ENCODE measurements at regions not wholly inside any gene's neighbourhood (a gene's known extent, or its start where the extent isn't known, plus 50 kb on each side); places are given as distances from the start of the nearest gene placed in this dataset.

DNA sequence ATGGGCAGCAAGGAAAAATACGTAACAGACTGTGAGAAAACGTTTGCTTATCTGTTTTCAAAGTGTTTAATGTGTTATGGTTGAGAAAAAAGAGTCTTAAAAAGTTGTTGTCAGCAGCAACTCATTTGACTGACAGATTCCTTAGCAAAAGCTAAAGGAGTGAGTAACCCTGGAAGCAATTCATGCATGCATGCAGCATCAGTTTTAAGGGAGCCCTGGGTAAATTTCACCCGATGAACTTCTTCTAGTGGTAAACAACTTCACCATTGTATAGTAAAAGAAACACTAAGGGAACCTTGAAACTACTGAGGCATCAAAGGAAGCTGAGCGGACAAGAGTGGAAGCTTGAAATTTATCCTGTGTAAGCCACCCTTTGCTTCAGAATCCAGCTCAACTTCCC lies 583.2 kb upstream of the INTU start:
- DNase-seq = no peak

GRCh38 chr4:127052742-127053141 lies 580.0 kb upstream of the INTU start:
- no peak for DNase-seq

GRCh38 chr4:127055357-127055756 lies 577.4 kb upstream of the INTU start:
- peak; percentile 39 to 75 for DNase-seq

- no peak for DNase-seq
Observed at GRCh38 chr4:127069675-127070074, 563.1 kb upstream of the INTU start.

- no peak for DNase-seq
Observed at GRCh38 chr4:127071443-127071842, 561.3 kb upstream of the INTU start.

- no peak for DNase-seq
Observed at GRCh38 chr4:127080141-127080540, 552.6 kb upstream of the INTU start.

DNA sequence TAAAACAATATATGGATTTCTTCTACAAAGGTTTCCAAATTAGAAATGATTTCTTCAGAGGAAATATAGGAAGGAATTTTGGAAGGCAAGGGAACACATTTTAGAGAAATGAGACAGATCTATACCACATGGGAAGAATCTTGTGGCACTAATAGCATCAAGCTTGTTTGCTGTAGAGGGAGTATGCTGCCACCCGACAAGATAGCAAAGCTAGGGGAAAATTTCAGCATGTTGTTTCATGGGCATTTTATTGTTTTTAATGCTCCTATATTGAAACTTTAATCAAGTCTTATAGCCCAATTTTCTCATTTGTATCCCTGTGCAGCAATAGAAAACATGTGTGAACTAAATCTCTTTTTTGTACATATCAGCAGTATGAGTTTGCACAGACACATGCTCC lies 551.7 kb upstream of the INTU start:
- DNase-seq = no peak

DNA sequence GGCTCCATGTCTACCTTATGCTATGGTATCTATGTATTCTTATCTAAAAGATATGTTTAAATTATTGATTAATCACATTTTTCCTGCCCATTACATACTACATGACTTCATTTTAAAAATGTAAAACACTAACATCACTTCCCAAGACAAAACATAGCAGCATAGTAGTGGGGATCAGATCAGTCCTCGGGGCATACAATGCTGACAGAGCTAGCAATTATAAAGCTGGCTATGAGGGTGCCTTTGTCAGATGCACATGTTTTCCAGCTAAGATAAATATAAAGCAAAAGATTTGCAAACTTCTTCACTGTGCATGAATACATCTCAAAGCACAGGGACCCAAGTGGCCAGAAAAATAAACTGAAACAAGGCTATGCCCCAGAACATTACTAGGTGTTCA lies 549.8 kb upstream of the INTU start:
- no peak for DNase-seq

GRCh38 chr4:127084666-127085065 lies 548.1 kb upstream of the INTU start:
- no peak for DNase-seq

DNA sequence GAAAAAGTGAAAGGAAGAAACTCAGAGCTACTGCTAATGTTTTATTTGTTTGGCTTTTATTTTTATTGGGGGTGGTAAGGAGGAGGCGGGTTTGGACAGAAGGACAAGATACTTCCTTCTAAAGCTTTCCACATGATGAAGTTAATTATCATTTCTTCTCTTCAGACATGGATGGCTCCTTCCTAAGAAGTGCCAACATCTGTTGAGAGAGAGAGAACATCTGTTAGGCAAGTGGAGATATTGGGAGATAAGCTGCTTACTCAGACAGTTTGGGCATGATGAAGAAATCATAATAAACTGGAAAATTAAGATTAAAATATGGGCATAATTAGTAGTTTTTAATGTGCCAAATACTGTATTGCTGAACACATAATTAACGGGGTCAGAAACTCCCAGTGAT lies 535.7 kb upstream of the INTU start:
- no peak for DNase-seq

DNA sequence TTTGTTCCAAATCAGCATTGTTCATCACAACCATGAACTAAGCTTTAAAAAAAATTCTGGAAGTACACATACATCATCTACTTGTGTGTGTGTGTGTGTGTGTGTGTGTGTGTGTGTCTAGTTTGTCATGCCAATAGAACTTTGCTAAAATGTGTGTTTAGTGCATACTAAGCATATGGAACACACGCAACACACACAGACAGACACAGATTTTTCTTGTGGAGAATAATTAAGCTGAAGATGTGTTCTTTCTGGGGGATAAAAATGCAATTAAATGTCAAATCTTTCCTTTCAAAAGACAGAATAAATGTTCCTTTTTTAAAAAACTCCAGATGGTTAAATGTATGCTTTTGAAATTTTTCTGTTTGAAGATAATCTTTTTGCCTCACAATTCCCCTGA lies 530.4 kb upstream of the INTU start:
- no peak for DNase-seq

GRCh38 chr4:127103681-127104115 lies 529.1 kb upstream of the INTU start:
- no peak for DNase-seq

DNA sequence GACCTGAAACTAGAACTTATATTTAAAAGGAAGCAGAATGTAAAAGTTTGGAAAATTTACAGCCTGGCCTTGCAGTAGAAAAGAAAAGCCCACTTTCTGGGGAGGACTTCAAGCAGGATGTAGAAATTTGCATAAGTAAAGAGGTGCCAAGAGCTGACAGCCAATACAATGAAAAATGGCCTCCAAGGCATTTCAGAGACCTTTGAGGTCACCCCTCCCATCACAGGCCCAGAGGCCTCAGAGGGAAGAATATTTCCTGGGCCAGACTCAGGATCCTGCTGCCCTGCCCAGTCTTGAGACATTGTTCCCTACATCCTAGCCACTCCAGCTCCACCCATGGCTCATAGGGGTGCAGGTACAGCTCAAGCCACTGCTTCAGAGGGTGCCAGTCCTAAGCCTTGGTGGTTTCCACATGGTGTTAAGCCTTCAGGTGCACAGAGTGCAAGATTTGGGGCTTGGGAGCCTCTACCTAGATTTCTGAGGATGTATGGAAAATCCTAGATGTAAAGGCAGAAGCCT lies 518.9 kb upstream of the INTU start:
- no peak for DNase-seq

GRCh38 chr4:127118681-127119080 lies 514.1 kb upstream of the INTU start:
- DNase-seq = no peak

GRCh38 chr4:127120441-127121090 lies 512.2 kb upstream of the INTU start:
- no peak for DNase-seq

- peak in 1 of 2 experiments; percentile 7 for DNase-seq
Observed at GRCh38 chr4:127124919-127125318, 507.8 kb upstream of the INTU start.

DNA sequence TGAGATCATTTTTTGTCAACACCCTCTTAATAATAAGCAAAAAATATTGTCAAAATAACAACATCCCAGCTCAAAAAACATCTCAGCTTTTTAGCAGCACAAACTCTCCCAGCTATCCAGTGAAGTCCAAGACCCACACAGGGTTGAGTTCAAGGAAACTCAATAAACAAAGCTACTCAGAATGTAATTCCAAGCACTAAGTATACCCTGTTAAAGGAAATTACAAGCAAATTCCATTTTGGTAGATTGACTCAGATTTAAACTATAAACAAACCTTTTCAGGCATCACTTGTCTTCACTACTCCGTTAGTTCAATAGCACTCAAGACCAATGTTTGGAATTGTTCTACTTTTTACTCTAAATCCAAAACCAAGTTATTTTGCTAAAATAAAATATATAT lies 506.0 kb upstream of the INTU start:
- no peak for DNase-seq

GRCh38 chr4:127131527-127131926 lies 501.2 kb upstream of the INTU start:
- DNase-seq = peak; percentile 10 to 78

DNA sequence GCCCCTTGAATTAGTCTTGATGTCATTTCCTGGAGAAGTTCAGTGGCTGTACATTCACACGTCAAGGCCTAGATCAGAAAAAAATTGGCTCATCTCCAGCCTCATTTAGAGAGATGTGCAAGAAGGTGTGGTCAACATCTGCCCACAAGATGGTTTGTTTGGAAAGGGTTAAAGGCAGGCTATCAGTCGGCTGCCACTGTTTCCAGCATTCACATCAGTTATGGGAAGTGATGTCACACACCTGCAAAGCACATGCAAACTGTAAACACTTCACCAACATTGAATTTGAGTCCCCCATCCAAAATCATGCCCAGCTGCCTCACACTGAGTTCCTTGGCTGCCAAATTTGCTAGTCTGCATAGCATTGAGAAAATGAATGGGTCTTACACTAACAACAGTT lies 498.3 kb upstream of the INTU start:
- DNase-seq = peak in 1 of 2 experiments; percentile 9

DNA sequence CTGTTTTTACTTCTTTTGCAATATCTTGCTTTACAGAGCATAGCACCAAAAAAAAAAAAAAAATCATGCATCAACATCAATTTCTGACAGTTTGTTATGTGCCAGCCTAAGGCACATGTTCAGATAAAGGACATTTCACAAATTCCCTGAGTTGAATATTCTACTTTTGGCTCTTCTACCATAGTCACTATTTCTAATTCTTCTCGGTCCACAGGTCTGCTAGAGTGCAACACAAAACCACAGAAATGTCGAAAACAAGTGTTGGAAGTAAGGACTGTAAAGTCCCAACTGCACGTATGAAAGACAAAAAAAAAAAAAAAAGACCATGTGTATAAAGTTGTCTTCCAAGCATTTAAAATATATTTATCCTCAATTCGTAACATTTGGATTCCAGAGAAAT lies 494.2 kb upstream of the INTU start:
- no peak for DNase-seq

DNA sequence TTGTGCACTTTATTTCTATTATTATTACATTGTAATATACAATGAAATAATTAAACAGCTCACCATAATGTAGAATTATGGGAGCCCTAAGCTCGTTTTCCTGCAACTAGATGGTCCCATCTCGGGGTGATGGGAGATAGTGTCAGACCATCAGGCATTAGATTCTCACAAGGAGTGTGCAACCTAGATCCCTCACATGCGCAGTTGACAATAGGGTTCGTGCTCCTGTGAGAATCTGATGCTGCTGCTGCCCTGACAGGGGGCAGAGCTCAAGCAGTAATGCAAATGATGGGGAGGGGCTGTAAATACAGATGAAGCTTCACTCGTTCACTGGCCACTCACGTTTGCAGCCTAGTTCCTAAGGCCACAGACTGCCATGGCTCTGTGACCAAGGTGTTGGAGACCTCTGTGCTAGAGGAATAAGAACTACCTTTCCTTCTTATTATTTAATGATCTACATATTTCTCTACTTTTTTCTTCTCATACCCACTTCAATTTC lies 492.9 kb upstream of the INTU start:
- no peak for DNase-seq

GRCh38 chr4:127140306-127140705 lies 492.5 kb upstream of the INTU start:
- no peak for DNase-seq

GRCh38 chr4:127141856-127142255 lies 490.9 kb upstream of the INTU start:
- no peak for DNase-seq

GRCh38 chr4:127143460-127144195 lies 489.1 kb upstream of the INTU start:
- no peak for DNase-seq

Measured in NCI-H2081 (cell line).